Ovary (tissue), 3 donors: ENCODE measurements at regions not wholly inside any gene's neighbourhood (a gene's known extent, or its start where the extent isn't known, plus 50 kb on each side); places are given as distances from the start of the nearest gene placed in this dataset.

Experiments used
- CTCF ChIP-seq, 3 donors: fragments of 450-650 bp in 2 of 3; fragments of 200-600 bp in 1 of 3; IDR thresholded peaks; one replicate each; pipeline versions ENCODE4 v1.5.1 to v1.8.0; 2016 to 2022; ENCODE audit warnings: antibody characterized with exemption in 3 of 3, mild to moderate bottlenecking in 1 of 3
- POLR2A ChIP-seq: fragments of 450-650 bp; IDR thresholded peaks from one replicate; pipeline ENCODE4 v1.6.1; 2017; ENCODE audit warnings: antibody characterized with exemption, mild to moderate bottlenecking, moderate library complexity
- donor health status: DM: no; HTN: no; CAD: no.

- TF ChIP-seq CTCF (IDR thresholded peaks at IDR 0.05) (no peak), POLR2A (no peak)
These were observed 166.0 kb upstream of the FAM98A start for GRCh38 chr2:33765122-33765521.
